Activated CD4-positive, alpha-beta memory T cell treated with anti-CD3 and anti-CD28 coated beads, Interleukin-2, amount 10 ng/mL, durations not matched to agents 7 days and 5 days (primary cell): ENCODE measurements at regions not wholly inside any gene's neighbourhood (a gene's known extent, or its start where the extent isn't known, plus 50 kb on each side); places are given as distances from the start of the nearest gene placed in this dataset.
"Not testable (repeated sequence)": the region's sequence is repeated elsewhere in the genome, so short reads cannot be mapped to it uniquely, and the experiment has no call there.

ENCODE experiments used
- CTCF ChIA-PET: fragments of 350-600 bp; sonication (Branson Sonifier 250); formaldehyde crosslinking; loops from one replicate; lab custom pipeline; 2021; ENCODE audit warnings: antibody characterized with exemption, inconsistent platforms; lab: Charles Lee
- POLR2A ChIA-PET: fragments of 350-600 bp; sonication (Branson Sonifier 250); formaldehyde crosslinking; loops from one replicate; lab custom pipeline; 2021; ENCODE audit warnings: antibody characterized with exemption; lab: Charles Lee
- DNase-seq: peaks from one replicate; pipeline ENCODE4 v3.0.0-alpha.2; 2020
- H3K27ac Mint-ChIP-seq: one replicate; pipeline ENCODE4 v1.8.0; 2021; ENCODE audit warnings: mild to moderate bottlenecking, mixed read lengths
- H3K27me3 Mint-ChIP-seq: one replicate; pipeline ENCODE4 v1.8.0; 2021; ENCODE audit warnings: mixed read lengths
- H3K36me3 Mint-ChIP-seq: one replicate; pipeline ENCODE4 v1.8.0; 2021; ENCODE audit warnings: low read depth, mixed read lengths
- H3K4me1 Mint-ChIP-seq: one replicate; pipeline ENCODE4 v1.8.0; 2021; ENCODE audit warnings: mixed read lengths
- H3K4me3 Mint-ChIP-seq: one replicate; pipeline ENCODE4 v1.8.0; 2021; ENCODE audit warnings: mild to moderate bottlenecking, mixed read lengths
- H3K9me3 Mint-ChIP-seq: one replicate; pipeline ENCODE4 v1.8.0; 2021; ENCODE audit warnings: mixed read lengths

- Mint-ChIP-seq H3K9me3 (peaks cover 4% of the 10 kb centered on the region), H3K4me3 (no peak overlapping the region), H3K4me1 (peaks cover 18% of the 10 kb centered on the region), H3K27ac (no peak overlapping the region), H3K36me3 (peaks cover 10% of the 10 kb centered on the region), H3K27me3 (peaks cover 9% of the 10 kb centered on the region)
- ChIA-PET POLR2A (no interaction called here), CTCF (no interaction called here)
- DNase-seq = no peak
These were observed 78.4 kb upstream of the RAP1B start for GRCh38 chr12:68532204-68532886.

DNA sequence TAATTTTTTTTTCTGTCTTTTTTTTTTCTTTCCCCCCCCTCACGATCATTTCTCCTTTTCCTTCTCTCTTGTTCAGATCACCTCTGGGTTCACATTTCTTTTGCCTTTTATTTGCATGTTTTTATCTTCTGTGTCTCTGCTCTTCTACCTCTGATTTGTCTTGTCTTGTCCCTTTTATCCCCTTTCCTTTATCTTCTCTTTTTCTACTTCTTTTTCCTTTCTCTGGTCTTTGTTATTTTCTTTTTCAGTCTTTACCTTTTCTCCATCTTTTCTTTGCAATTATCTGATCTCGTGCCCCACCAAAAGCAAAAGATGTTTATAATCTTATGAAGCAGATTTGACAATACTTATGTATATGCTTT lies 77.8 kb upstream of the RAP1B start:
- Mint-ChIP-seq H3K27ac (no peak overlapping the region), H3K36me3 (peaks cover 10% of the 10 kb centered on the region), H3K4me3 (no peak overlapping the region), H3K4me1 (peaks cover 20% of the 10 kb centered on the region), H3K9me3 (peaks cover 4% of the 10 kb centered on the region), H3K27me3 (peaks cover 9% of the 10 kb centered on the region)
- POLR2A ChIA-PET = no interaction called here
- CTCF ChIA-PET = no interaction called here
- DNase-seq = no peak

DNA sequence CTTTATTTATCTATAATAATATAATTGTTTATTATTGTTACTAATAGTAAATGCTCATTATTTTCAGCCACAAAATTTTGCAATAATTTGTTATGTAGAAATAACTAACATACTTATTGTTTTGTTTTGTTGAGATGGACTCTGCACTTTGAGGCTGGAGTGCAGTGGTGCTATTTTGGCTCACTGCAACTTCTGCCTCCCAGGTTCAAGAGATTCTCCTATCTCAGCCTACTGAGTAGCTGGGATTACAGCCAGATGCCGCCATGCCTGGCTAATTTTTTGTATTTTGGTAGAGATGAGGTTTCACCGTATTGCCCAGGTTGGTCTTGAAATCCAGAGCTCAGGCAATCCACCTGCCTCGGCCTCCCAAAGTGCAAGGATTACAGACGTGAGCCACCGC lies 76.6 kb upstream of the RAP1B start:
- Mint-ChIP-seq H3K9me3 (peaks cover 7% of the 10 kb centered on the region), H3K4me3 (no peak overlapping the region), H3K36me3 (peaks cover 10% of the 10 kb centered on the region), H3K27me3 (peaks cover 7% of the 10 kb centered on the region), H3K27ac (no peak overlapping the region), H3K4me1 (peaks cover 31% of the 10 kb centered on the region)
- ChIA-PET CTCF (no interaction called here), POLR2A (no interaction called here)
- DNase-seq = no peak

GRCh38 chr12:68536885-68537485 lies 73.7 kb upstream of the RAP1B start:
- Mint-ChIP-seq H3K4me1 (peaks cover 52% of the 10 kb centered on the region), H3K36me3 (peaks cover 4% of the 10 kb centered on the region), H3K27me3 (peaks cover 3% of the 10 kb centered on the region), H3K9me3 (peaks cover 7% of the 10 kb centered on the region), H3K27ac (no peak overlapping the region), H3K4me3 (no peak overlapping the region)
- POLR2A ChIA-PET = interaction anchor here (0.6 to 1.6 kb wide), 2 partner anchors 74 to 1418 kb away, joined by 3 to 6 read pairs; partner anchors contain the start of gene RAP1B
- CTCF ChIA-PET = no interaction called here
- DNase-seq = no peak

DNA sequence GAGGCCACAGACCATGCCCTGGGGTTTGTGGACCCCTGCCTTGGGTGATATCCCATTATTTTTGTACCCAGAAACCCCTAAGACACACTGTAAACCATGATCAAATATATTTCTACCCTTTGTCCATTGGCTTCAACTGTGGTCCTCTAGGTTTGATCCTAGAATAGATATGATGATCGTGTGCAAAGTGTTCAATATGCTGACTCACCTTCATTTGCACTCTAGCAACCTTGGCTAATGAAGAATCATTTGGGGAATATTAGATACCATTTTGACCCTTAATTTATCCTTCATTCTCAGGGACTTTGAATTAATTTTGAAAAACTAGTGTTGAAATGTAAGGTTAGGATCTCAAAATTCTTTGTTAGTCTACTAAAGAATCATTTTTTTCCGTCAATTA lies 73.1 kb upstream of the RAP1B start:
- no peak for DNase-seq
- H3K9me3 Mint-ChIP-seq = peaks cover 9% of the 10 kb centered on the region
- ChIA-PET POLR2A (interaction anchor here (2.1 kb wide), 1 partner anchor 163 kb away, joined by 7 read pairs; no protein-coding TSS in a partner anchor), CTCF (no interaction called here)
- H3K4me3 Mint-ChIP-seq = no peak overlapping the region
- peaks cover 4% of the 10 kb centered on the region for H3K36me3 Mint-ChIP-seq
- peaks cover 48% of the 10 kb centered on the region for H3K4me1 Mint-ChIP-seq
- peaks cover 3% of the 10 kb centered on the region for H3K27me3 Mint-ChIP-seq
- no peak overlapping the region for H3K27ac Mint-ChIP-seq

DNA sequence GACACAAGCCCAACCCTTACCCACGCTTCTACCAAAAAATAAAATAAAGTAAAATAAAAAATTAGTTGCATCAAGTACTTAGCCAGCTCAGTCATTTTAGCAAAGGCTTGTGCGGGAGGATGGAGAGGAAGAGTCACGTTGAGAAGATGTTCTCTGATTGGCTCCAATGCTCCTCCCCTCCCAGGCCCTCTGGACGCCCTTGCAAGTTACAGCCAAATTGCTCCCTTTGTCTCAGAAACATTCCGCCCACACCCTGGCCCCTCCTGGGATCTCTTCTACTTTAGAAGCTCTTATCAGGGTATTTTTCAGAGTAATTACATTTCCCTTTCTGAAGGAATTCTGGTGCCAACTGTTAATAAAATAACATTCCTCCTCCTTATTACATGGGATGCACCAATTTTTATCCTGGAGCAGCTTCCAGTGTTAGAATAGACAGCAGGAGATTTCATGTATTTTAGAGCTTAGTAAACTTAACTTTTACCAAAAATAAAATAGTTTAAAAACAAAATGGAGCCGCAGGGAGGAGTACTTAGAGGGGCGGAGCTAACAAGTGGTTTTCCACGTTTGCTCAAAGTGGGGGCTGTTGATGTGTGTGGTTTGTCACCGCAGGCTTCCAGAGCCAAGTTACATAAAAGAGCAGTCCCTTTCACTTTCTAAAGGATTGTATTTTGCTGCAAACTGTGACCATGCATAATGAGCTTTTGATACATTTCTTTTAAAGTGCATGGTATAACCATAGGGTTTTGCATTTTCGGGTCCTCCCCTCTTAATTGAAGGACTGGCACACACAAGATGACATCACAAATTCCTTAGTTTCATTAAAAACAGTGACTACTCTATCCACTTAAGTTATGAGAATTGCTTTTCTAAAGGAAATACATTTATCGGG lies 71.7 kb upstream of the RAP1B start:
- Mint-ChIP-seq H3K36me3 (peaks cover 4% of the 10 kb centered on the region), H3K4me3 (no peak overlapping the region), H3K27ac (no peak overlapping the region), H3K4me1 (peaks cover 43% of the 10 kb centered on the region), H3K27me3 (no peaks in the 10 kb centered on the region), H3K9me3 (peaks cover 9% of the 10 kb centered on the region)
- POLR2A ChIA-PET = interaction anchor here (0.7 to 2.1 kb wide), 9 partner anchors 26 to 179 kb away, joined by 3 to 15 read pairs (median 3); partner anchors contain the start of gene RAP1B
- CTCF ChIA-PET = interaction anchor here (0.9 kb wide), 1 partner anchor 164 kb away, joined by 3 read pairs; no protein-coding TSS in a partner anchor
- DNase-seq = peak; percentile 65

DNA sequence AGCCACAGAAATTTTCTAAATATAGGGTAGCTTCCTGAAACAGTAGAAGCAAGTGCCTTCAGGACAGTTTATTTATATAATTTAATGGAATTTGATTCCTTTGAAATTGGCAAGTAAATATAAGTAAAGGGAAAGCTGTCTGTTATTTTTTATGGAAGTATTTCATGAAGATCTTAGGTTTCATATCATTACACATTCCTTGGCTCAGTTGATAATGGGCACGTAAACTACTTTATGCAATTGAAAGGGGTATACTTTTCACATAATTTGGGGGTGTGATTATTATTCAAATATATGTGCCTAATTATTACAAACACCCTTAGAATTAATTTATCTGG lies 71.1 kb upstream of the RAP1B start:
- Mint-ChIP-seq H3K4me3 (no peak overlapping the region), H3K9me3 (peaks cover 14% of the 10 kb centered on the region), H3K4me1 (peaks cover 43% of the 10 kb centered on the region), H3K27me3 (no peaks in the 10 kb centered on the region), H3K36me3 (peaks cover 4% of the 10 kb centered on the region), H3K27ac (no peak overlapping the region)
- ChIA-PET POLR2A (interaction anchor here (0.7 to 2.1 kb wide), 7 partner anchors 26 to 180 kb away, joined by 3 to 15 read pairs (median 4); partner anchors contain the start of gene RAP1B), CTCF (interaction anchor here (0.9 kb wide), 1 partner anchor 165 kb away, joined by 3 read pairs; no protein-coding TSS in a partner anchor)
- no peak for DNase-seq

- H3K27me3 Mint-ChIP-seq = not testable (repeated sequence)
These were observed 69.9 kb upstream of the RAP1B start for GRCh38 chr12:68540768-68541167.

GRCh38 chr12:68547318-68547717 lies 63.4 kb upstream of the RAP1B start:
- H3K27ac Mint-ChIP-seq, H3K4me3 Mint-ChIP-seq, H3K4me1 Mint-ChIP-seq, POLR2A ChIA-PET, CTCF ChIA-PET, DNase-seq, H3K27me3 Mint-ChIP-seq: not testable (repeated sequence)
- Mint-ChIP-seq H3K9me3 (peaks cover 32% of the 10 kb centered on the region), H3K36me3 (peaks cover 18% of the 10 kb centered on the region)

More at GRCh38 chr12:68540768-68541167, 69.9 kb upstream of the RAP1B start:
- CTCF ChIA-PET, H3K36me3 Mint-ChIP-seq, POLR2A ChIA-PET, H3K27ac Mint-ChIP-seq, H3K4me3 Mint-ChIP-seq, DNase-seq: not testable (repeated sequence)
- Mint-ChIP-seq H3K4me1 (peaks cover 43% of the 10 kb centered on the region), H3K9me3 (peaks cover 14% of the 10 kb centered on the region)

- H3K4me1 Mint-ChIP-seq, H3K4me3 Mint-ChIP-seq, CTCF ChIA-PET, DNase-seq, H3K27ac Mint-ChIP-seq: not testable (repeated sequence)
- Mint-ChIP-seq H3K9me3 (peaks cover 19% of the 10 kb centered on the region), H3K27me3 (peaks cover 17% of the 10 kb centered on the region), H3K36me3 (peaks cover 12% of the 10 kb centered on the region)
- POLR2A ChIA-PET = interaction anchor here (0.7 kb wide), 1 partner anchor 120 kb away, joined by 4 read pairs; no protein-coding TSS in a partner anchor
These were observed 58.0 kb upstream of the RAP1B start for GRCh38 chr12:68552605-68553195.

DNA sequence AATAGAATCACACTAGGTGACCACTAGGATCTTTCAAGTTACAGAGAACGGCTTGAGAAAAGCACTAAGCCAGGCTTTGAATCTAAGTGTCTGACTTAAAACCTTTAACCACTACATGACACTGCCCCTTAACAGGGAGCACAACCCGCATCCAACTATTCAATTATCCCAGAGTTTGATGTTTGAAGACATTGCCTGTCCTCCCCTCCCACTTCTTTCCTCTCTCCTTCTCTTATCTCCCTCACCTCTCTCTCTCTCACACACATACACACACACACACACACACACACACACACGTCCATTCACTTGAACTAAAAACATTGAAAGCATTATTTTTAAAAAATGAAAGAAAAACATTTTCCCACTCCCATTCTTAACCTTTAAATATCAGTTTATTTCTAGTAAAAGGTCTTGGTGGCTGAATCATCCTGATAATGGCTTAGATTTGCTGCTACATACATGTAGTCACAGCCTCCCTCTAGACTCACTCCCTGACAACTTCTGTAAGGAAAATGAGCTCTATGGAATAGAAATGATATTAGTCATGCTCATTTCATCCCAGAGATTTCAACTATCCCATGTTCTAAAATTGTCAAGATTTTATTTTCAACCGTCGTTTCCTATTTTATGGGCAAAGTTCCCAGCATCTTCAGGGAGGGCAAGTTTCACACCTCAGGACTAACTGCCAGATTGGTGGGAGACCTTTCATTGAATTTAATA lies 53.5 kb upstream of the RAP1B start:
- H3K36me3 Mint-ChIP-seq = no peaks in the 10 kb centered on the region
- DNase-seq = no peak
- ChIA-PET POLR2A (no interaction called here), CTCF (no interaction called here)
- no peak overlapping the region for H3K4me3 Mint-ChIP-seq
- peaks cover 13% of the 10 kb centered on the region for H3K4me1 Mint-ChIP-seq
- H3K27ac Mint-ChIP-seq = no peak overlapping the region
- peaks cover 17% of the 10 kb centered on the region for H3K27me3 Mint-ChIP-seq
- H3K9me3 Mint-ChIP-seq = peaks cover 3% of the 10 kb centered on the region

DNA sequence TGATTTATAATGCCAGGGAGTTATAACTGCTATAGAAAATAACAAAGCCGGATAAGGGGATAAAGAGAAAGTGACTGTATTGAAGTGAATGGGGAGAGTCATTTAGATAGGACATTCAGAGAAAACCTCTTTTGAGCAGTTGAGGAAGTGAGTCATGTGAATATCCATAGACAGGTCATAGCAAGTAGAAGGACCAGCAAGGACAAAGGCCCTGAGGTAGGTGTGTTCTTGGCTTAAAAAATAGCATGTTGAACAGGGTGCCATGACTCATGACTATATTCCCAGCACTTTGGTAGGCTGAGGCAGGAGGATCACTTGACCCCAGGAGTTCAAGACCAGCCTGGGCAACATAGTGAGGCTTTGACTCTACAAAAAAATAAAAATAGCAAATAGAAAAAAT lies 51.5 kb upstream of the RAP1B start:
- Mint-ChIP-seq H3K27me3 (peaks cover 12% of the 10 kb centered on the region), H3K27ac (no peak overlapping the region), H3K4me3 (no peak overlapping the region), H3K36me3 (no peaks in the 10 kb centered on the region), H3K9me3 (peaks cover 2% of the 10 kb centered on the region), H3K4me1 (peaks cover 17% of the 10 kb centered on the region)
- POLR2A ChIA-PET = interaction anchor here (0.8 kb wide), 1 partner anchor 10 kb away, joined by 3 read pairs; no protein-coding TSS in a partner anchor
- no peak for DNase-seq
- CTCF ChIA-PET = no interaction called here
